ENCODE measurements at regions not wholly inside any gene's neighbourhood (a gene's known extent, or its start where the extent isn't known, plus 50 kb on each side); places are given as distances from the start of the nearest gene placed in this dataset.

- no peaks in the 10 kb centered on the region for H4K20me1 ChIP-seq (ENCODE audit: low read length)
- intact Hi-C loops (cut with micrococcal nuclease) = no loop called here
- TF ChIP-seq EZH2 (IDR thresholded peaks at IDR 0.05; ENCODE audit: low read length, unreplicated experiment) = no peak
- no peak for TF ChIP-seq EZH2phosphoT487 (IDR thresholded peaks at IDR 0.05; ENCODE audit: borderline replicate concordance, low read length)
- TF ChIP-seq CTCF (conservative IDR thresholded peaks at IDR 0.05; ENCODE audit: low read depth, low read length) = no peak
- BruUV-seq (replicated peaks) = no TSS peak
- no peak overlapping the region for H3K4me2 ChIP-seq (ENCODE audit: low read length)
- ChIA-PET CTCF (no interaction called here), POLR2A (ENCODE audit: unreplicated experiment) (no interaction called here)
- no peak overlapping the region for H2AFZ ChIP-seq (ENCODE audit: low read length)
- H3K36me3 ChIP-seq (ENCODE audit: low read depth, low read length) = no peaks in the 10 kb centered on the region
- ATAC-seq = no peak
- H3K79me2 ChIP-seq (ENCODE audit: low read length) = no peaks in the 10 kb centered on the region
- no peak overlapping the region for H3K9ac ChIP-seq (ENCODE audit: low read length)
- no peaks in the 10 kb centered on the region for H3K27me3 ChIP-seq (ENCODE audit: low read length)
- H3K4me3 ChIP-seq (ENCODE audit: low read length) = no peak overlapping the region
- no peaks in the 10 kb centered on the region for H3F3A ChIP-seq (ENCODE audit: low read length, unreplicated experiment)
- H3K9me3 ChIP-seq (ENCODE audit: low read length) = no peaks in the 10 kb centered on the region
- H3K9me2 ChIP-seq (replicated peaks; ENCODE audit: low read length) = no peaks in the 10 kb centered on the region
- no peak for DNase-seq
- H3K27ac ChIP-seq (ENCODE audit: low read length) = no peak overlapping the region
- H3K4me1 ChIP-seq (ENCODE audit: insufficient read depth, low read length) = no peaks in the 10 kb centered on the region
Observed at GRCh38 chr3:150165396-150166094, 194.8 kb upstream of the PFN2 start.

GRCh38 chr3:150161011-150161410 lies 190.3 kb upstream of the PFN2 start:
- no peak for DNase-seq
- TF ChIP-seq EZH2 (IDR thresholded peaks at IDR 0.05; ENCODE audit: low read length, unreplicated experiment) (no peak), EZH2phosphoT487 (IDR thresholded peaks at IDR 0.05; ENCODE audit: borderline replicate concordance, low read length) (no peak), CTCF (conservative IDR thresholded peaks at IDR 0.05; ENCODE audit: low read depth, low read length) (no peak)
- no peaks in the 10 kb centered on the region for H3F3A ChIP-seq (ENCODE audit: low read length, unreplicated experiment)
- no peaks in the 10 kb centered on the region for H3K27me3 ChIP-seq (ENCODE audit: low read length)
- BruUV-seq (replicated peaks) = no TSS peak
- no peak overlapping the region for H3K9ac ChIP-seq (ENCODE audit: low read length)
- ATAC-seq = no peak
- ChIA-PET CTCF (no interaction called here), POLR2A (ENCODE audit: unreplicated experiment) (no interaction called here)
- H3K79me2 ChIP-seq (ENCODE audit: low read length) = no peaks in the 10 kb centered on the region
- no peak overlapping the region for H3K27ac ChIP-seq (ENCODE audit: low read length)
- no peaks in the 10 kb centered on the region for H4K20me1 ChIP-seq (ENCODE audit: low read length)
- intact Hi-C loops (cut with micrococcal nuclease) = no loop called here
- no peak overlapping the region for H3K4me3 ChIP-seq (ENCODE audit: low read length)
- H3K9me2 ChIP-seq (replicated peaks; ENCODE audit: low read length) = no peaks in the 10 kb centered on the region
- no peak overlapping the region for H2AFZ ChIP-seq (ENCODE audit: low read length)
- H3K9me3 ChIP-seq (ENCODE audit: low read length) = no peaks in the 10 kb centered on the region
- no peaks in the 10 kb centered on the region for H3K4me1 ChIP-seq (ENCODE audit: insufficient read depth, low read length)
- H3K36me3 ChIP-seq (ENCODE audit: low read depth, low read length) = no peaks in the 10 kb centered on the region
- no peak overlapping the region for H3K4me2 ChIP-seq (ENCODE audit: low read length)

- DNase-seq (no peak), ATAC-seq (no peak)
- POLR2A ChIA-PET (ENCODE audit: unreplicated experiment) = no interaction called here
- Histone ChIP-seq H3K79me2 (ENCODE audit: low read length) (no peaks in the 10 kb centered on the region), H2AFZ (ENCODE audit: low read length) (no peak overlapping the region), H3K27ac (ENCODE audit: low read length) (no peak overlapping the region), H3K4me2 (ENCODE audit: low read length) (no peak overlapping the region), H4K20me1 (ENCODE audit: low read length) (no peaks in the 10 kb centered on the region), H3K4me1 (ENCODE audit: insufficient read depth, low read length) (no peaks in the 10 kb centered on the region), H3K9me2 (replicated peaks; ENCODE audit: low read length) (no peaks in the 10 kb centered on the region), H3K36me3 (ENCODE audit: low read depth, low read length) (no peaks in the 10 kb centered on the region), H3K4me3 (ENCODE audit: low read length) (no peak overlapping the region), H3K9me3 (ENCODE audit: low read length) (no peaks in the 10 kb centered on the region), H3K9ac (ENCODE audit: low read length) (no peak overlapping the region), H3K27me3 (ENCODE audit: low read length) (no peaks in the 10 kb centered on the region), H3F3A (ENCODE audit: low read length, unreplicated experiment) (no peaks in the 10 kb centered on the region)
- no peak for TF ChIP-seq EZH2phosphoT487 (IDR thresholded peaks at IDR 0.05; ENCODE audit: borderline replicate concordance, low read length)
- no peak for TF ChIP-seq CTCF (conservative IDR thresholded peaks at IDR 0.05; ENCODE audit: low read depth, low read length)
- CTCF ChIA-PET = no interaction called here
- no TSS peak for BruUV-seq (replicated peaks)
- intact Hi-C loops (cut with micrococcal nuclease) = no loop called here
Observed at GRCh38 chr3:150158943-150159625, 188.4 kb upstream of the PFN2 start.
